Loucy (cell line): ENCODE measurements at regions not wholly inside any gene's neighbourhood (a gene's known extent, or its start where the extent isn't known, plus 50 kb on each side); places are given as distances from the start of the nearest gene placed in this dataset.

ENCODE experiments used
- EZH2phosphoT487 ChIP-seq: fragments of 200-600 bp; IDR thresholded peaks from 2 replicates; pipeline ENCODE4 v1.6.1; 2018; ENCODE audit warnings: antibody characterized with exemption, mild to moderate bottlenecking, moderate library complexity, borderline replicate concordance
- TF ChIP-seq, protein P1 (sequence below): fragments of 200-600 bp; sonication (generic); conservative IDR thresholded peaks from 2 replicates; pipeline ENCODE4 v1.5.1; 2014; ENCODE audit warnings: mild to moderate bottlenecking, antibody characterized with exemption, low read length

GRCh38 chr18:71105078-71105819, 816.4 kb downstream of the SOCS6 start:
- no peak for TF ChIP-seq EZH2phosphoT487
- TF ChIP-seq, protein P1, sequence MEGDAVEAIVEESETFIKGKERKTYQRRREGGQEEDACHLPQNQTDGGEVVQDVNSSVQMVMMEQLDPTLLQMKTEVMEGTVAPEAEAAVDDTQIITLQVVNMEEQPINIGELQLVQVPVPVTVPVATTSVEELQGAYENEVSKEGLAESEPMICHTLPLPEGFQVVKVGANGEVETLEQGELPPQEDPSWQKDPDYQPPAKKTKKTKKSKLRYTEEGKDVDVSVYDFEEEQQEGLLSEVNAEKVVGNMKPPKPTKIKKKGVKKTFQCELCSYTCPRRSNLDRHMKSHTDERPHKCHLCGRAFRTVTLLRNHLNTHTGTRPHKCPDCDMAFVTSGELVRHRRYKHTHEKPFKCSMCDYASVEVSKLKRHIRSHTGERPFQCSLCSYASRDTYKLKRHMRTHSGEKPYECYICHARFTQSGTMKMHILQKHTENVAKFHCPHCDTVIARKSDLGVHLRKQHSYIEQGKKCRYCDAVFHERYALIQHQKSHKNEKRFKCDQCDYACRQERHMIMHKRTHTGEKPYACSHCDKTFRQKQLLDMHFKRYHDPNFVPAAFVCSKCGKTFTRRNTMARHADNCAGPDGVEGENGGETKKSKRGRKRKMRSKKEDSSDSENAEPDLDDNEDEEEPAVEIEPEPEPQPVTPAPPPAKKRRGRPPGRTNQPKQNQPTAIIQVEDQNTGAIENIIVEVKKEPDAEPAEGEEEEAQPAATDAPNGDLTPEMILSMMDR, result no peak
